ENCODE measurements at regions not wholly inside any gene's neighbourhood (a gene's known extent, or its start where the extent isn't known, plus 50 kb on each side); places are given as distances from the start of the nearest gene placed in this dataset.
A peak's percentile ranks its signal among the peaks of the same experiment; 100 is the strongest.

GRCh38 chr5:3140117-3140516 lies 388.6 kb upstream of the IRX2 start:
- Histone ChIP-seq H3K27ac (ENCODE audit: low read depth) (no peak overlapping the region), H3K27me3 (ENCODE audit: insufficient read depth) (no peaks in the 10 kb centered on the region), H3K4me2 (no peak overlapping the region), H3K9me2 (ENCODE audit: insufficient read depth) (0 out of 2 replicates have a peak, but pooled peaks cover 4% of the 10 kb centered on the region), H2AFZ (no peak overlapping the region), H3K36me3 (ENCODE audit: insufficient read depth) (no peaks in the 10 kb centered on the region), H4K20me1 (replicated peaks; ENCODE audit: insufficient read depth) (no peaks in the 10 kb centered on the region), H3K4me3 (no peak overlapping the region), H3K79me2 (replicated peaks; ENCODE audit: insufficient read depth) (no peaks in the 10 kb centered on the region), H3K4me1 (ENCODE audit: insufficient read depth) (no peaks in the 10 kb centered on the region; the same call in 1 of the 2 replicates), H3F3A (replicated peaks; ENCODE audit: low read depth) (no peaks in the 10 kb centered on the region)
- H3K27ac Mint-ChIP-seq = no peak overlapping the region
- no peak overlapping the region for H3K4me3 Mint-ChIP-seq
- ATAC-seq (no peak), DNase-seq (ENCODE audit: low spot score) (no peak)
- TF ChIP-seq REST (IDR thresholded peaks at IDR 0.05; ENCODE audit: unreplicated experiment) = no peak
- no peak for TF ChIP-seq ZNF331 (CRISPR knock-in tag; IDR thresholded peaks at IDR 0.05; ENCODE audit: low read depth)
- TF ChIP-seq CTCF (conservative IDR thresholded peaks at IDR 0.05; ENCODE audit: low read depth in 2 of 2) = no peak
- no peak for TF ChIP-seq POLR2AphosphoS5 (IDR thresholded peaks at IDR 0.05; ENCODE audit: low read depth)
- no peak for TF ChIP-seq EZH2phosphoT487 (IDR thresholded peaks at IDR 0.05; ENCODE audit: unreplicated experiment)
- no peak for TF ChIP-seq JUNB (IDR thresholded peaks at IDR 0.05; ENCODE audit: unreplicated experiment)
- no peak for TF ChIP-seq ZNF114 (CRISPR knock-in tag; IDR thresholded peaks at IDR 0.05)
- H3K9me3 Mint-ChIP-seq = peaks cover 7% of the 10 kb centered on the region; the same call in 2 of the 3 replicates
- no peaks in the 10 kb centered on the region for H3K4me1 Mint-ChIP-seq
- no peaks in the 10 kb centered on the region for H3K27me3 Mint-ChIP-seq (ENCODE audit: insufficient read depth, low read depth, poor library complexity)
- H3K36me3 Mint-ChIP-seq (ENCODE audit: low read depth) = peaks cover 3% of the 10 kb centered on the region; the same call in 2 of the 3 replicates

- H4K20me1 ChIP-seq (replicated peaks; ENCODE audit: insufficient read depth) = no peaks in the 10 kb centered on the region
- ATAC-seq (no peak), DNase-seq (ENCODE audit: low spot score) (no peak)
- no peaks in the 10 kb centered on the region for H3K27me3 ChIP-seq (ENCODE audit: insufficient read depth)
- H2AFZ ChIP-seq = no peak overlapping the region
- no peaks in the 10 kb centered on the region for H3K36me3 ChIP-seq (ENCODE audit: insufficient read depth)
- Mint-ChIP-seq H3K27ac (no peak overlapping the region), H3K27me3 (ENCODE audit: insufficient read depth, low read depth, poor library complexity) (no peaks in the 10 kb centered on the region), H3K36me3 (ENCODE audit: low read depth) (peaks cover 3% of the 10 kb centered on the region; the same call in 2 of the 3 replicates), H3K4me3 (no peak overlapping the region), H3K4me1 (no peaks in the 10 kb centered on the region), H3K9me3 (peaks cover 7% of the 10 kb centered on the region; the same call in 2 of the 3 replicates)
- H3K4me1 ChIP-seq (ENCODE audit: insufficient read depth) = no peaks in the 10 kb centered on the region; the same call in 1 of the 2 replicates
- H3K4me3 ChIP-seq = no peak overlapping the region
- no peaks in the 10 kb centered on the region for H3F3A ChIP-seq (replicated peaks; ENCODE audit: low read depth)
- TF ChIP-seq EZH2 (IDR thresholded peaks at IDR 0.05; ENCODE audit: low read depth, unreplicated experiment) = no peak
- peak in 1 of 2 experiments; percentile 44; a peak in 2 of 4 replicates for TF ChIP-seq CTCF (conservative IDR thresholded peaks at IDR 0.05; ENCODE audit: low read depth in 2 of 2)
- no peak overlapping the region for H3K27ac ChIP-seq (ENCODE audit: low read depth)
- no peaks in the 10 kb centered on the region for H3K79me2 ChIP-seq (replicated peaks; ENCODE audit: insufficient read depth)
- no peak overlapping the region for H3K4me2 ChIP-seq
- 0 out of 2 replicates have a peak, but pooled peaks cover 4% of the 10 kb centered on the region for H3K9me2 ChIP-seq (ENCODE audit: insufficient read depth)
Observed at GRCh38 chr5:3139499-3139931, 388.0 kb upstream of the IRX2 start.
